Peyer's patch (tissue), 4 donors: ENCODE measurements at regions not wholly inside any gene's neighbourhood (a gene's known extent, or its start where the extent isn't known, plus 50 kb on each side); places are given as distances from the start of the nearest gene placed in this dataset.

Experiments used
- DNase-seq, 3 donors: peaks; one replicate each; pipeline ENCODE4 v3.0.0-alpha.2; 2017 to 2019
- H3K27ac ChIP-seq, 4 donors: fragments of 200-600 bp; sonication (generic); one replicate each; pipeline ENCODE4 v1.5.1; 2016 to 2019
- H3K27me3 ChIP-seq, 2 donors: fragments of 200-600 bp; sonication (generic); one replicate each; pipeline ENCODE4 v1.5.1; 2019
- H3K36me3 ChIP-seq, 3 donors: fragments of 200-600 bp; sonication (generic); one replicate each; pipeline ENCODE4 v1.5.1; 2016 to 2019
- H3K4me1 ChIP-seq, 4 donors: fragments of 200-600 bp; sonication (generic); one replicate each; pipeline ENCODE4 v1.5.1; 2016 to 2019
- H3K4me3 ChIP-seq, 4 donors: fragments of 200-600 bp; sonication (generic); 1 replicate in 3 of 4; 2 replicates in 1 of 4; pipeline ENCODE4 v1.5.1; 2016 to 2019; ENCODE audit warnings: mild to moderate bottlenecking in 1 of 4
- H3K9me3 ChIP-seq, 4 donors: fragments of 200-600 bp; sonication (generic); one replicate each; pipeline ENCODE4 v1.5.1; 2016 to 2019; ENCODE audit warnings: mild to moderate bottlenecking in 1 of 4
- CTCF ChIP-seq, 6 experiments: fragments of 450-650 bp in 4 of 6; fragments of 200-600 bp in 2 of 6; sonication (generic) in 1 of 6; IDR thresholded peaks; one replicate each; pipeline ENCODE4 v1.5.1; 2017 to 2019; ENCODE audit warnings: antibody characterized with exemption in 6 of 6, mild to moderate bottlenecking in 3 of 6, moderate library complexity in 1 of 6
- POLR2A ChIP-seq, 2 donors: fragments of 450-650 bp; IDR thresholded peaks; one replicate each; pipeline ENCODE4 v1.5.1; 2017; ENCODE audit warnings: antibody characterized with exemption in 2 of 2, mild to moderate bottlenecking in 2 of 2, moderate library complexity in 2 of 2

- TF ChIP-seq CTCF (IDR thresholded peaks at IDR 0.05) (no peak), POLR2A (IDR thresholded peaks at IDR 0.05) (no peak)
- Histone ChIP-seq H3K27ac (no peak overlapping the region), H3K4me3 (no peak overlapping the region), H3K27me3 (no peaks in the 10 kb centered on the region), H3K9me3 (peaks cover 0 to 7% (median 0%) of the 10 kb centered on the region in 4 donors), H3K36me3 (no peaks in the 10 kb centered on the region), H3K4me1 (no peaks in the 10 kb centered on the region)
- no peak for DNase-seq
These were observed 84.4 kb upstream of the SHH start for GRCh38 chr7:155896531-155897263.

- no peaks in the 10 kb centered on the region for H3K27me3 ChIP-seq
These were observed 81.4 kb upstream of the SHH start for GRCh38 chr7:155893664-155894063.

GRCh38 chr7:155893176-155893575 is 80.9 kb upstream of the SHH start:
- Histone ChIP-seq H3K36me3 (no peaks in the 10 kb centered on the region), H3K27me3 (no peaks in the 10 kb centered on the region), H3K9me3 (no peaks in the 10 kb centered on the region), H3K4me3 (no peak overlapping the region), H3K4me1 (peaks cover 0 to 4% (median 0%) of the 10 kb centered on the region in 4 donors), H3K27ac (no peak overlapping the region)
- TF ChIP-seq CTCF (IDR thresholded peaks at IDR 0.05) = no peak
- no peak for TF ChIP-seq POLR2A (IDR thresholded peaks at IDR 0.05)
- no peak for DNase-seq

More at GRCh38 chr7:155893664-155894063, 81.4 kb upstream of the SHH start:
- Histone ChIP-seq H3K4me3 (no peak overlapping the region), H3K9me3 (no peaks in the 10 kb centered on the region), H3K36me3 (no peaks in the 10 kb centered on the region), H3K27ac (no peak overlapping the region), H3K4me1 (peaks cover 0 to 4% (median 0%) of the 10 kb centered on the region in 4 donors)
- TF ChIP-seq POLR2A (IDR thresholded peaks at IDR 0.05) (no peak), CTCF (IDR thresholded peaks at IDR 0.05) (no peak)
- DNase-seq = no peak

- no peaks in the 10 kb centered on the region for H3K27me3 ChIP-seq
- no peak overlapping the region for H3K4me3 ChIP-seq
- H3K4me1 ChIP-seq = peaks cover 0 to 4% (median 0%) of the 10 kb centered on the region in 4 donors
- peak in 2 of 3 donors; percentile 75 to 81 for DNase-seq
- no peaks in the 10 kb centered on the region for H3K36me3 ChIP-seq
- TF ChIP-seq POLR2A (IDR thresholded peaks at IDR 0.05) (no peak), CTCF (IDR thresholded peaks at IDR 0.05) (no peak)
- H3K27ac ChIP-seq = peak overlapping the region in 2 of 4 donors; percentile 48 to 67
- H3K9me3 ChIP-seq = no peaks in the 10 kb centered on the region
These were observed 77.6 kb upstream of the SHH start for GRCh38 chr7:155889636-155890511.

GRCh38 chr7:155887174-155887525 is 74.9 kb upstream of the SHH start:
- H3K27me3 ChIP-seq = no peaks in the 10 kb centered on the region
- H3K27ac ChIP-seq = no peak overlapping the region
- H3K9me3 ChIP-seq = no peaks in the 10 kb centered on the region
- no peak for DNase-seq
- H3K4me1 ChIP-seq = peaks cover 0 to 4% (median 0%) of the 10 kb centered on the region in 4 donors
- H3K4me3 ChIP-seq = no peak overlapping the region
- no peaks in the 10 kb centered on the region for H3K36me3 ChIP-seq
- TF ChIP-seq CTCF (IDR thresholded peaks at IDR 0.05) (no peak), POLR2A (IDR thresholded peaks at IDR 0.05) (no peak)
